Fibroblast of upper back skin (primary cell): ENCODE measurements at regions not wholly inside any gene's neighbourhood (a gene's known extent, or its start where the extent isn't known, plus 50 kb on each side); places are given as distances from the start of the nearest gene placed in this dataset.
"Not testable (repeated sequence)": the region's sequence is repeated elsewhere in the genome, so short reads cannot be mapped to it uniquely, and the experiment has no call there.

Source experiments
- DNase-seq: peaks from one replicate; pipeline ENCODE4 v3.0.0-alpha.2; 2013

DNA sequence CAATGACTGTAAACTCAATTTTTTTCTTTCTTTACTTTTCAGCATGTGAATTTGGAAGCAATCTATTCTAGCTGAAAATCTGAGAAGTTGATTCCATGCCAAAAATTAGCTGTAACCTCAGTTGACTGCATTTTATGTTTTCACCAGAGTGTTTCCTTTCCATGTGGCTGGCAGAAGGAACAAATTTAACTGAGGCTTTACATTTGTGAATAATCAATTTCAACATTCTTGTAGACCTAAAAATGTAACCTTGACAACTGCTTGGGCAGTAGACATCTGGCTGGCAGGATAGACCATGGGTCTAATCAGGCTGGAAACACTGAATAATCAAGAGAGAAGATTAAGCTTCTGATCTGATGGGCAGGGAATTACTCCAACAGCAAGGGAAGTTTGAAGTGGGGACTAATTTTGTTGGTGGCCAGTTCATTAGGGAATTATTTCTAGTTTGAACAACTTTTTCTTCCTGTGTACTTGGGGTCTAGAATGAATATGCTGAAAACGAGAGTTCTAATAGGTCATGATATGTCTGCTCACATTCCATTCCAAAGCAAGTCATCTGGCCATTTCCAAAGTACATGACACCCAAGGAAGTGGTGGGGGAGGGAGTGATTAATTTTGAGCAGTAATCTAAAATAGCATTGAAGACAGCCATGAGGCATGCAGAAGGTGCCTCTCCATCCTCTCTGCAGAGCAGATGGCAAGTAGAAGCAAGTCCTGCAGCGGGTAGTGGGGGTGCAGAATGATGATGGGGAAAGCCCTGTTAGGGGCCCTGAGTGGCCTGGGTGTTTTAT, 68.2 kb downstream of the ATP23 start:
- DNase-seq = peak; percentile 48

GRCh38 chr12:58011676-58012075, 70.3 kb downstream of the ATP23 start:
- no peak for DNase-seq

GRCh38 chr12:58022379-58023020, 81.1 kb downstream of the ATP23 start:
- not testable (repeated sequence) for DNase-seq

- no peak for DNase-seq
Observed at GRCh38 chr12:58025431-58025830, 84.1 kb downstream of the ATP23 start.

GRCh38 chr12:58026426-58026825, 85.1 kb downstream of the ATP23 start:
- no peak for DNase-seq

GRCh38 chr12:58026897-58027891, 85.8 kb downstream of the ATP23 start:
- DNase-seq = no peak

DNA sequence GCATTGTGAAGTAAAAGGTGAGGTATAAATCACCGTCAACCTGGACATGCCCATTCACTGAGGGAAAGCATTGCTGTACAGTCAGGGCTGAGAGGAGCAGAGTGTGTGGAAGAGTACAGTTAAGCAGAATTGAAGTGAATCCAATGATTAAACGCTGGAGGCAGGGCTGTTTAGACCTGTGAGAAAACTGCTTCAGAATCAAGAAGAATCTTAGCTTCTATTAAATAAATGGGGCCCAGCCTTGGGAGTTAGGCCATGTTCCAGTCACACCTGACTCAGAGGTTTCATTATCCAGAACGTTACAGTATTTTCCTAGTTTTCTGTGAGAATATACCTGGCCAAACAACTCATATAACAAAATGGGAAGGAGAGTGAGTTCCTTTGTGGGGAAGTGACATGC, 86.9 kb downstream of the ATP23 start:
- no peak for DNase-seq

- no peak for DNase-seq
Observed at GRCh38 chr12:58029260-58029659, 87.9 kb downstream of the ATP23 start.

DNA sequence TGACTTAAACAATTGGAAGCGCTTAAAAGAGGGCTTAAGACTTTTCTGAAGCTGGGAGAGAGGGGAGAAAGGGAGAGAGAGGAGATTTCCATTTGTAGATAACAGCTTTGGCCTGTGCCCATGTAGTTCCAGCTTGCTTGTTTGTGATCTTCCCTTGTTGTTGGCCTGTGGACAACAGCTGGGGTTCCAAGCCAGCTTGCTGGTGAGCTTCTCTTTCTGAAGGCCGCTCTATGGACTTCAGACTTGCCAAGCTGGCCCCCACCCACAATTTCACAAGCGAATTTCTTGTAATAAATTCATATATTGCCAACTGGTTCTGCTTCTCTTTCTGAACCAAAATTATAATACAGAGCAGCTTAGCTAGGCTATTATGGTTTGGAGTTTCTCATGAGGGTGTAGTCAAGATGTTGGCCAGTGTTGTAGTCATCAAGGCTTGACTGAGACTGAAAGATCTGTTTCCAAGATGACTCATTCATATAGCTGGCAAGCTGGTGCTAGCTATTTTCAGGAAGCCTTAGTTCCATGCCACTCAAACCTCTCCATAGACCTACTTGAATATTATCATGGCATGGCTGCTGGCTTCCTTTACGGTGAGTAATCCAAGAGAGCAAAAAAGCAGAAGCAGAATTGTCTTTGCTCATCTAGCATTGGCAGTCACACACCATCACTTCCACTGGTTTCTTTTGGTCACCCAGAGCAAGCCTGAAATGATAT, 89.4 kb downstream of the ATP23 start:
- no peak for DNase-seq

GRCh38 chr12:58032156-58032555, 90.8 kb downstream of the ATP23 start:
- DNase-seq = no peak

- DNase-seq = no peak
Observed at GRCh38 chr12:58033831-58034230, 92.5 kb downstream of the ATP23 start.

- no peak for DNase-seq
Observed at GRCh38 chr12:58034311-58034710, 92.9 kb downstream of the ATP23 start.

DNA sequence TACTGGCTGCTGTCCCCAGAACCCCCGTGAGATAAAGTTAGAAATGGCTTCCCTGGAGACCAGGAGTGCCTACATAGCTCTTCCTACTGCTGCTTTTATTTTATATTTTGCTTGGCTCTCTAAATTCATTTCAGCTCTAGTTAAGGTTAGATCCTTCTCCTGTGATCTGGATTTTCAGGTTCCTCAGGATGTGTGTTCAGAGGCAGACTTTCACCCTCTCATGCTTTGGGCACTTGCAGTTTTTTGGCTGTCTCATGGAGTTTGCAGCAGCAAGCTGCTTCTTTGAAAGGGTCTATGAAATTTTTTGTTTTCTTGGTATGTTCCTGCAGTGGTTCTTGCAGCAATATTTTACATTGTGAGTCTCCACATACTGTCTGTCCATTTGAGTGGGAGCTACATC, 93.3 kb downstream of the ATP23 start:
- DNase-seq = no peak

DNA sequence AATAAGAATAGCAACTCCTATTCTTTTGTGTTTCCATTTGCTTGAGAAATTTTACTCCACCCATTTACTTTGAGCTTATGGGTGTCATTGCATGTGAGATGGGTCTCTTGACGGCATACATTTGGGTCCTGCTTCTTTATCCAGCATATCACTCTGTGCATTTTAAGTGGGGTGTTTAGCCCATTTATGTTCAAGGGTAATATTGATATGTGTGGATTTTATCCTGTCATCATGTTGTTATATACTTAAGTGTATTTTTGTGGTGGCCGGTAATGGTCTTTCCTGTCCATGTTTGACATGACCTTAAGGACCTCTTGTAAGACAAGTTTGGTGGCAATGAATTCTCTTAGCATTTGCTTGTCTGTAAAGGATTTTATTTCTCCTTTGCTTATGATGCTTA, 100.1 kb downstream of the ATP23 start:
- DNase-seq = no peak

- DNase-seq = no peak
Observed at GRCh38 chr12:58044966-58045365, 103.6 kb downstream of the ATP23 start.

DNA sequence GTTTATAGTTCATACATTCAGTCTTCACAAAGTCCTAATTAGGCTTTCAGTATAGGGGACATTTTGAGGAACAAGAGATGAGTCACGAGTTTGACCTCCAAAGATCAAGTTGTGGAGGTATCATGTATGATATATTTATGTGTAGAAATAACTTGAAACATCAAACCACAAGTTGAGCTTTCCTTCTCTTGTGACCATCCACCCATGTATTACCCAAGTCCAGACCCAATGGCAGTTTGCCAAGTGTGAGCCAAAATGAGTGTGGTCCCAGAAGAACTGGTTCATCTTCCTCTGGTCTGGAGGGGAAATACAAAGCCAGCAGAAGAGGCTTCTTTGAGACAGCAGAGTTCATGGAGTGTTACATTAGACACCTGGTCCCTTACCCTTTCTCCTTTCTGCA, 104.9 kb downstream of the ATP23 start:
- DNase-seq = no peak

DNA sequence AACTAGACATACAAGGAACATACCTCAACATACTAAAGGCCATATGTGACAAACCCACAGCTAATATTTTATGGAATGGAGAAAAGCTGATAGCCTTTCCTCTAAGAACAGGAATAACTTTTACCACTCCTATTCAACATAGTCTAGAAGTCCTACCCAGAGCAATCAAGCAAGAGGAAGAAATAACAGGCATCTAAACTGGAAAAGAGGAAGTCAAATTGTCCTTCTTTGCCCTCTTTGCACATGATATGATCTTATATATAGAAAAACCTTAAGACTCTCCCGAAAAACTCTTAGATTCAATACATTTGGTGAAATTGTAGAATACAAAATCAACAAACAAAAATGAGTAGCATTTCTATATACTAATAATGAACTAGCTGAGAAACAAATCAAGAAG, 110.0 kb downstream of the ATP23 start:
- no peak for DNase-seq

- no peak for DNase-seq
Observed at GRCh38 chr12:58064666-58065065, 123.3 kb downstream of the ATP23 start.

DNA sequence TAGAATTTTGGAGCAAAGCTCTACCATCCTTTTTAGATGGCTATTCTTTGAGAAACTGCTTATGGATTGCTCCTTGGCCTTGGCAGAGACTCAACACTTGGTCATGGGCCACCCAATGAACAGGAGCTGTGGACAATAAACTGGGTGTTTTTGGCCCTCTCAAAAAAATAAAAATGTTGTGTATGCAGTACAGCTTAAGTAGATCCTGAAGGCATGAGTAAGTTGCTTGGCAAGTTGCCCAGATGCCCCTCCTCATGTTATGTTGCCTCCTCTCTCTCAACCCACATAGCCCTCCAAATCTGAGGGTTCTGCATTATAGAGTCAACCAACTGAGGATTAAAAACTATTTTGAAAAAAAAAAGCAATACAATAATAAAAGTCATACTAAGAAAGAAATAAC, 124.9 kb downstream of the ATP23 start:
- DNase-seq = peak; percentile 31

- DNase-seq = peak; percentile 88
Observed at GRCh38 chr12:58067610-58068387, 126.4 kb downstream of the ATP23 start.

GRCh38 chr12:58068706-58069105, 127.3 kb downstream of the ATP23 start:
- DNase-seq = no peak
